ENCODE measurements at regions not wholly inside any gene's neighbourhood (a gene's known extent, or its start where the extent isn't known, plus 50 kb on each side); places are given as distances from the start of the nearest gene placed in this dataset.

DNA sequence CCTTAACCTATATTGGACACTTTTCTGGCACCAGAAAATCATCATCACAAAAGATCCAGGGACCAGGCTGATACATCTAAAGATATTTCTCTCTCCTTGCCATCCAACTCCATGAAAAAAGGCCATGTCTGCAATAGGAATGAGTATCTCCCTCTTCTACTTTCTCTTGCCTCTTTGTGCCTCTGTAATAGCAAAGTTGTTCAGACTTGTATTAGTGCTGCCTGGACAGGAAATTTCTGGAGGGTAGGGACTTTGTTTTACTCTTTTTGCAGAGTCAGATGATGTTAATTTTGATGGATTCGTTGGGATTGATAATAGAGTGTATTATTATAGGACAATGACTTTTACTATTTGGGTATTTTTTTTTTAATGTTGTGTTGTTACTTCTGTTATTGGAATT, 376.3 kb downstream of the INHBA start:
- Histone ChIP-seq H3K79me1 (ENCODE audit: low read depth, low read length) (no peaks in the 10 kb centered on the region), H3K23me2 (ENCODE audit: low read depth, low read length) (no peaks in the 10 kb centered on the region), H3K9ac (replicated peaks in 1 of 4; ENCODE audit: extremely low read depth in 1 of 4, low read depth in 3 of 4, low read length in 3 of 4) (no peak overlapping the region), H4K8ac (ENCODE audit: extremely low read depth, insufficient read depth, low read length) (no peak overlapping the region), H4K5ac (ENCODE audit: insufficient read length, low read depth, low read length) (no peak overlapping the region), H2BK120ac (replicated peaks; ENCODE audit: low read depth, low read length) (no peak overlapping the region), H4K91ac (replicated peaks; ENCODE audit: insufficient read length, low read length) (no peak overlapping the region), H3K27ac (ENCODE audit: low read depth, low read length) (no peak overlapping the region), H2BK20ac (ENCODE audit: low read length) (no peak overlapping the region), H3K14ac (ENCODE audit: insufficient read length) (no peak overlapping the region), H4K20me1 (replicated peaks in 1 of 2; ENCODE audit: control insufficient read depth in 1 of 2, insufficient read depth in 2 of 2, low read length in 2 of 2) (no peaks in the 10 kb centered on the region), H3K4me3 (ENCODE audit: extremely low read depth in 1 of 4, insufficient read depth in 2 of 4, low read depth in 3 of 4, low read length in 4 of 4) (no peak overlapping the region), H3K18ac (ENCODE audit: extremely low read depth, low read length) (no peak overlapping the region), H2BK12ac (ENCODE audit: low read depth, low read length) (no peak overlapping the region), H2AK5ac (ENCODE audit: low read depth, low read length) (no peak overlapping the region), H2BK15ac (ENCODE audit: low read length) (no peak overlapping the region), H2AFZ (ENCODE audit: low read length) (no peak overlapping the region), H2BK5ac (ENCODE audit: low read depth, low read length) (no peak overlapping the region), H3K36me3 (ENCODE audit: control insufficient read depth in 2 of 4, insufficient read depth in 4 of 4, low read length in 3 of 4) (no peaks in the 10 kb centered on the region), H3K56ac (replicated peaks; ENCODE audit: insufficient read length, low read depth, low read length) (no peak overlapping the region), H3K4ac (replicated peaks; ENCODE audit: insufficient read length, low read depth, low read length) (no peak overlapping the region), H3K79me2 (ENCODE audit: control insufficient read depth in 1 of 2, insufficient read depth in 2 of 2, low read length in 2 of 2) (no peaks in the 10 kb centered on the region), H3K9me3 (ENCODE audit: insufficient read depth in 2 of 2, low read depth in 1 of 2, low read length in 1 of 2) (no peaks in the 10 kb centered on the region), H3K4me2 (ENCODE audit: insufficient read depth in 1 of 2, low read depth in 2 of 2, low read length in 2 of 2) (no peak overlapping the region), H3K27me3 (replicated peaks in 1 of 4; ENCODE audit: control insufficient read depth in 3 of 4, extremely low read depth in 1 of 4, insufficient read depth in 3 of 4, low read length in 3 of 4) (no peaks in the 10 kb centered on the region), H3K23ac (ENCODE audit: insufficient read length) (no peak overlapping the region), H3K4me1 (replicated peaks in 1 of 4; ENCODE audit: control insufficient read depth in 3 of 4, insufficient read depth in 4 of 4, low read length in 3 of 4) (no peaks in the 10 kb centered on the region)
- 87 to 100% methylated on average over 1 of the region's 1 CpG for WGBS, 2 experiments (ENCODE audit: extremely low coverage in 1 of 2, insufficient coverage in 1 of 2, insufficient read length in 1 of 2, insufficient replicate concordance in 2 of 2, low coverage in 1 of 2, low lambda C conversion rate in 2 of 2, missing lambda C conversion rate in 1 of 2)
- no peak for DNase-seq (ENCODE audit: low read depth in 1 of 2, low spot score in 2 of 2)
- POLR2A ChIA-PET (ENCODE audit: partially characterized antibody) = no interaction called here
- CTCF ChIA-PET (ENCODE audit: partially characterized antibody) = interaction anchor here (1.1 kb wide), 1 partner anchor 370 kb away, joined by 3 read pairs; no protein-coding TSS in a partner anchor
- no peak for FAIRE-seq
- TF ChIP-seq KDM4A (IDR thresholded peaks at IDR 0.05; ENCODE audit: low read depth, low read length, severe bottlenecking) (no peak), NANOG (IDR thresholded peaks at IDR 0.05; ENCODE audit: insufficient read depth, low read depth, low read length, poor library complexity, severe bottlenecking) (no peak), HDAC6 (IDR thresholded peaks at IDR 0.05; ENCODE audit: low read depth, low read length) (no peak), SUZ12 (IDR thresholded peaks at IDR 0.05; ENCODE audit: low read length) (no peak), SIRT6 (IDR thresholded peaks at IDR 0.05; ENCODE audit: low read length) (no peak), CTCF (IDR thresholded peaks at IDR 0.05; ENCODE audit: control extremely low read depth in 1 of 3, insufficient read depth in 1 of 3, low read depth in 1 of 3, low read length in 3 of 3) (no peak), TAF7 (optimal IDR thresholded peaks at IDR 0.05; ENCODE audit: borderline replicate concordance, low read depth, low read length) (no peak), EZH2 (IDR thresholded peaks at IDR 0.05; ENCODE audit: low read depth, low read length, severe bottlenecking) (no peak), KDM5A (IDR thresholded peaks at IDR 0.05; ENCODE audit: low read length) (no peak), CHD1 (IDR thresholded peaks at IDR 0.05; ENCODE audit: low read depth, low read length) (no peak), CHD2 (IDR thresholded peaks at IDR 0.05; ENCODE audit: low read length) (no peak)
